GM19452 (cell line): ENCODE measurements at regions not wholly inside any gene's neighbourhood (a gene's known extent, or its start where the extent isn't known, plus 50 kb on each side); places are given as distances from the start of the nearest gene placed in this dataset.
"Not testable (repeated sequence)": the region's sequence is repeated elsewhere in the genome, so short reads cannot be mapped to it uniquely, and the experiment has no call there.

ENCODE experiments used
- ATAC-seq: cut with Tn5 transposase; IDR thresholded peaks from one replicate; pipeline ENCODE4 v1.9.1; 2021; ENCODE audit not compliant: unreplicated experiment

DNA sequence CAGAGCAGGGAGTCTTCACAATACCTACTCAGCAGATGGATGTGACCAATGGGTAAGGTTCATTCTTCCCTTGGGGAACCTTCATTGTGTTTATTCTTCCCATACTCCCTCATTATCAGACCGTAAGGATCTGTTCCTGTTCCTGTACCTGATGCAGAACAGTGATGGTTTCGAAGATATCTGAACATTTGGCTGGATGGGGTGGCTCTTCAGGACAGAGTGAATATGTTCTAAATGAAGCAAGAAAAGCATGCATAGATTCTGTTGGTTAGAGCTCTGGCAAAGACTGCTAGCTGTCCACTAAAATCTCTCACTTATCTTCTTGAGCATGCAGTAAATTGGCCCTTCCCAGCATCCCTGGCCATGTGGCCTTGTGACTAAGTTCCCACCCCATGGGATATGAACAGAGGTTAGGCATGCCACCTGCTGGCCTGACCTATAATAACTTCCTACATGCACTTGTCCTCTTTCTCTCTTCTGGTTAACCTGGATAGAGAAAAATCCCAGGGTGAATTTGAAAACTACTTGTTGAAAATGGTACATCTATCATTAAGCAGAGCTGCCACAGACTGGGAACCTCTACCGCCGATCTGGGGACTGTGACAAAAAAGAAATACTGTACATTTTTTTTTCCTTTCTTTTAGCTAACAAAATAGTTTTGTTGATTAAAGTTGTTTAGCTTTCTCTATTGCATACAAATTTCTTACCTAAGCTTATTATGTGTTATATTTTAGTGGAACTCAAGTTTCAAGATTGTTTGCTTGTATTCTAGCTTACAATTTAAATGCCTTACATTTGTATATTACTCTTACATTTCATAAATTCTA lies 60.0 kb upstream of the BANK1 start:
- peak; percentile 95 for ATAC-seq

- no peak for ATAC-seq
These were observed 63.3 kb upstream of the BANK1 start for GRCh38 chr4:101727238-101727637.

- no peak for ATAC-seq
These were observed 66.4 kb upstream of the BANK1 start for GRCh38 chr4:101724093-101724492.

- ATAC-seq, result no peak
These were observed 71.7 kb upstream of the BANK1 start for GRCh38 chr4:101718810-101719209.

DNA sequence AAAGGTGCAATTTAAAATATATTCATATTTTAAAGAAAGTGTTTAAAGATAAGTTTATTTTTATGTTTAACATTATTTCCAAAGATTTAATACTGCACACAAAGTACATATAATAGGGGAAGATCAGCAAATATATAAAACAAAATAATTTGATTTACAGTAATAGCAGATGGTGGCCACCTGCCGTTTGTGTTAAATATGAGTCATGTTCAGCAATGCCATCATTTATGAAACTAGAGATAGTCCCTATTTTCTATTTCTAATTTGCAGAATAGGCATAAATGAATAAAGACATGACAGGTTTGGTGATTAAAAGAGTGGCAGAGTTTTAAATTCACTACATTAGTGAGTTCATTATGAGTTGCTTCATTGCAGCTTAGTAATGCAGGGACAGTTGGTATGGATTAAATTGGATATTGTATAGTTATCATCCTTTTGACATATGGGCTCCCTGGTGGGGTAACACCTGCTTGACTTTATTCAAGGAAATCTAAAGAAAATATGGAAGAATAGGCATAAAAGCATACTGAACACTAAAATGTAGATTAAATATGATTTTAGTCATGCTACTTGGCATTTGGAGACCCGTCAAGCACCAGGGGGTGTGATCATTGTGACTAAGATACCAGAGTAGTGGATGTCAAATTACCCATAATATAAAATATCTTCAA lies 78.8 kb upstream of the BANK1 start:
- no peak for ATAC-seq

DNA sequence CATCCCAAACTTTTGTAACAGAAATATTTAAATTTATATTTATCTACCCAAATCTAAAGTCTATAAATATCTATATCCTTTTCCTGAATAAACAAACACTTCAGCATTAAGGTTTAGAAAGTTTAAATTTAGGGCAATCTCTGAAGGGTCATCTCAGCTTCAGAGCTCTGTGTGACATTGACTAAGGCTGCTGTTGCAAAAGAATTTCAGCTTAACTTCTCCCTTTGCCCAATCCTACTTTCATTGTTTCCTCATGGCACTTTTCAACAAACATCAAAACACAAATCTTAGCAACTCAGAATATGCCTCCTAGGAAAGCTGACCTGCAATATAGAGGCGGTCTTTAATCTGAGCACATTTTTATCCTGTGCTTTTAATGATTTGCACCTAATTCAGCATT lies 79.7 kb upstream of the BANK1 start:
- ATAC-seq, result no peak

DNA sequence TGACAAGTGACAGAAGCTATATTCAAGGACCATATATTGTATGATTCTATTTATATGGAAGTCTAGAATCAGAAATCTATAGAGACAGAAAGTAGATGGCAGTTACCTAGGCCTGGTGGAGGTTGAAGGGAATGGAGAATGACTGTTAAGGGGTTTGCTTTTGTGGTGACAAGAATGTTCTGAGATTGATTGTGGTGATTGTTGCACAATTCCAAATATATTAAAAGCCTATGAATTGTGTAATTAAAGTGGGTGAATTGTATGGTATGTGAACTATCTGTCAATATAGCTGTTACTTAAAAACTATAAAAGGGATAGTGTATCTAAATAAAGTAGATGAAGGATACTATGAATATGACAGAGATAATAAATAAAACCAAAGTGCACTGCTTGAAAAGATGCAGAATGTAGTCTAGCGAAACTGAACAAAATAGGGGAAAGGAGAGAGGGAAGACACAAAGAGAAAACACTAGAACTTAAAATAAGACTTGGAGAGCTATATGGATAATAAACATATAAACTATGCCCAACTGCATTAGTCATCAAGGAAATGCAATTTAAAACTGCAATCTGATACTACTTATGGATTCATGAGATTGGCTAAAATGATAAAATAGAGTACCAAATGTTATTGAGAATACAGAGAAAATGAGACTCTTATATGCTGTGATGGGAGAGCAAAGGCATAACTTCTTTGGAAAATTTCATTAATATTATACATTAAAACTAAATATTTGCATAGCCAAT lies 82.1 kb upstream of the BANK1 start:
- no peak for ATAC-seq

DNA sequence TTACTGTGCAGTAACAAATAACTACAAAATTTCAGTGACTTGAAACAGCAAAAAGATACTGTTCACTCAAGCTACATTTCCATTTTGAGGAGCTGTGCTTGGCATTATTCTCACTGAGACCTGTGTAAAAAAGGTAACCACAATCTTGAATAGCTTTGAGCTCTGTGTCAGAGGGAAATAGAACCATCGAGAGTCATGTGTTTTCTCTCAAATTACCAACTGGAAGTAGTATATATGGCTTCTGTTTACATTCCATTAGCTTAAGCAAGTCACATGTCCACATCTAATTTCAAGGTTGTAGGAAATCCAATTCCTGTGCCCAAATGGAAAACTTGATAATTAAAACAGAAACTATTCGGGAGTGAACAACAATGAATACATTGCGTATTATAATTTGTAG lies 82.9 kb upstream of the BANK1 start:
- no peak for ATAC-seq

DNA sequence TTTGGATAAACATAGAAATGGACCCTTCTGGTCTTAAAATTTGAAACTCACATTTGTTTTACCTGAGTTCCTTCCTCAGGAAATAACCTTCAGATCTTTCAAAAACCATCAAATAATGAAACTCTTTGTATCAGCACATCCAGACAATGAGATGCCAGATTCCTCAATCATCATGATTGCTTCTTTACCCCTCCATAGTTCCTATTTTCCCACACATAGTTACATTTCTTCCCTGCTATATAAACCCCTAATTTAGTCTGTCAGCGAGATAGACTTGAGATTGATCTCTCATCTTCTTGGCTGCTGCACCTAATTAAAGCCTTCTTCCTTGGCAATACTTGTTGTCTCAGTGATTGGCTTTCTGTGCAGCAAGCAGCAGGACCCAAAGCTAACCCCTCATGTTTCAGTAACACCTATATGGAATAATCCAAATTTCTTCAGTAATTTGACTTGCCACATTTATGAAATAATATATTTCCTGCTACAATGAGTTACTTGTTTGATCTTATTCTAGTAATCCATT lies 83.9 kb upstream of the BANK1 start:
- no peak for ATAC-seq

DNA sequence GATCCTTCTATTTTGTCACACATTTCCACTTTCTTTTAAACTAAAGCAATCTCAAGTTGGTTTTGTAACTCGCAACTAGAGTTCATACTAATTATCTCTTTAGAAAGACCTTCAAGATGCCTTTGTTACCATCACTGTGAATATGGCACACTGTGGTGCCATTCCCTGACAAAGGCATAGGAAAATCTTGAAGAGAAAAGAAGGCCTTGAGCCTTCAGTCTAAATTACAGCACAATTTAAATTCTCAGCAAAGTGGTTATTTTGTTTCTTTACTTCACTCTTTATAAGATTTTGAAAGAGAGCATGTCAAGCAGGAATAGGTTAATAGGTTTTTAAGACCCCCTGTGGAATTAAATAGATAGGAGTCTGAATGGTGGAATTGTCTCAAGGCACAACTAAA lies 89.0 kb upstream of the BANK1 start:
- no peak for ATAC-seq

- ATAC-seq, result no peak
These were observed 90.9 kb upstream of the BANK1 start for GRCh38 chr4:101699441-101700124.

GRCh38 chr4:101697266-101697665 lies 93.3 kb upstream of the BANK1 start:
- no peak for ATAC-seq

DNA sequence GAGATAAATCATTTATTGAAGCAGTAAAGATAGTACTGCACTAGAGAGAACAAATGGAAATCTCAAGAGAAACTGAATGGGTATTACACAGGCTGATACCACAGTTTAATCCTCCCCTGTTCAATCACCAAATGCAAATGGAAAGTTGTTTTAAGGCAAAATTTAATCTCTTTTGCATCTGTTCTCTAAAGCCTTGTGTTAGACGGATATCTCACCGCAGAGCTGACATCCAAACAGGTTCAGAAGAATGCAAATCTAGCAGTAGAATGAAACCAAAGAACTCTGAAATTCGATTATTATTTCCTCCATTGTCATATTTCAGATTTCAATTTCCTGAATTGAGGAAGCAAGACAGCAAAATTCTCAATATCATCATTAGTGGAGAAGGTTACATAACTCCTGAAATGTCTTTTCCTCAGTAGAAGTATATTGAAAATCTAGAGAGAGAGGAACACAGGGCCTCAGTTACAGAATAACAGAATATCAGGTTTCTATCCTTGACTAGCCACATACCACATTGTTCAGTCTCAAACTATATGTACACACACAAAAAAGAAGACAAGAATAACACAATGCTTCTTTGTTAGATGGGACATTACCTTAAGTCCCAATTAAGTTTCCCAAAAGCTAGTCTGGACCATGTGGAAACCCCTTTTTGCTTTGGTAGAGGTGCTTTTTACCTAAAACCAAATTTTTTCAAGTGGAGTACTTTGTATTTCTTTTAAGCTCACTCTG lies 94.1 kb upstream of the BANK1 start:
- no peak for ATAC-seq

DNA sequence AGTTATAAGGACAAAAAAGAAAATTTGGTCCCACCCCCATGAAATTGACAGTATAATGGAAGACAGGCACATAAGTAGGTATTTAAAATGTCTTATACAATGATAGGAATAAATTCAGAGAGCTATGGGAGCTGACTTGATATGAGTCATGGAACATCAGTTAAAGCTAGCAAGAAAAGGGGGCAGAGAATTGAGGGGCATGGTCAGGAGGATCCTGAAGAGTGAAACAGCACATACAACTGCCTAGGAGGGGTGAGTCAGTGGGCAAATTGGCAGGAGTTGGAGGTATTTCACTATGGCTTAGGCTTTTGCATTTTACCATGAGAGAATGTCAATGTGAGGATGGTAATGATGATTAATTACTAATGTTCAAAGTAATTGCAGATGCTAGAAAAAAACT lies 95.4 kb upstream of the BANK1 start:
- no peak for ATAC-seq

- not testable (repeated sequence) for ATAC-seq
These were observed 96.1 kb upstream of the BANK1 start for GRCh38 chr4:101694403-101694802.

DNA sequence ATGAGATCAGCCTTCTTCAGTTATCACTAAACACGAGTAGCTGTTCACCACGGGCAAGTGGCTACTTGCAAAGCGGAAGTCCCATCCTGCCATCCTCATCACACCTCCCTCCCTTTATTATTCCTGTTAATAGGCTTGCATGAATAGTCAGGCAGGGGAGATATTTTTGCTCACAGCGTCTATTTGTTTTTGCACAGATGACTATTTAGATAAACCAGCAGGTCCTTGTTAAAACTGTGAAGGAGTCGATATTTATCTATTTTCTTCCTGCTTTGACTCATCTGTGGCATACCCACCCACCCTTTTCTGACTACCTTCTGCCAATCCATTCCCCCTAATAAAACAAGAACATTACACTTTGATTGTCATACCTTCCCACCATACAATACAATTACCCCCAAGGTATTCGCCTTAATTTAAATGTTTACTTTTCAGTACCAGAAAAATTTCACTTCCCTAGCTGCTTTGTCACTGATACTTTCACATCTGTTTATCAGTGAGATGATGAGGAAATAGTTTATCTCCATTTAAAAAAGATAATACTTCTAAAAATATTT lies 96.6 kb upstream of the BANK1 start:
- ATAC-seq, result peak; percentile 69

DNA sequence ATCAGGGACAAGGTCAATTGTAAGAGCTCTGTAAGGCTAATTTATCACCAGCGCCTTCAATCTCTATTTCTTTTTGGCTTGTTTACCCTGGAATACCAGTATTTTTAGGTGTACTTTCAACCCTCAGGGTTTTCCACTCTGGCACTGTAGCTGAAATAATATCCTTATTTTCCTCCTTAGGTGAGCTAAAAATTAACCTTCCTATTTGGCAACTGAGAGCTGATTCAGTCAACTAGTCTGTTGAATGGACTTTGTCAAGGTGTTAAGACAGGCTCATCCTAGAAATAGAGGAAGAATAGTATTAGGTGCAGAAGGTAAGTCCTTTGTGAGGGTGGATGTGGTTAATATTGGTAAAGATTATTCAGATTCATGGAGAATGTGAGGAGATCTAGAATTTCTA lies 101.3 kb upstream of the BANK1 start:
- ATAC-seq, result no peak

GRCh38 chr4:101685126-101685525 lies 105.4 kb upstream of the BANK1 start:
- ATAC-seq, result no peak

- no peak for ATAC-seq
These were observed 107.6 kb upstream of the BANK1 start for GRCh38 chr4:101682946-101683345.

DNA sequence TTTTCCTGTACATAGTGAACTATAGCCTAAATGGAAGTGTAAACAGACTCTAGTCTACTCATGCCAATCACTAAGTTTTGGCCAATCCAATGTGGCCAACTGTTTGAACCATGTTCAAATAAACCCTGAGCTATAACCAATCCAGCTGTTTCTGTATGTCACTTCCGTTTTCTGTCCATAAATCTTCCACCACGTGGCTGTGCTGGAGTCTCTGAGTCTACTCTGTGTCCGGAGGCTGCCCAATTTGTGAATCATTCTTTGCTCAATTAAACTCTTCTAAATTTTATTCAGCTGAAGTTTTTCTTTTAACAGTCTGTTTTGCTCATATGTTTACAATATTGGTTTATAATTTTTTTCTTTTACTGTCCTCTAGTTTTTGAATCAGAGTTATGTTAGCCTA lies 112.3 kb upstream of the BANK1 start:
- ATAC-seq, result no peak
